HCT116 (cell line): ENCODE measurements at regions not wholly inside any gene's neighbourhood (a gene's known extent, or its start where the extent isn't known, plus 50 kb on each side); places are given as distances from the start of the nearest gene placed in this dataset.

ENCODE experiments used
- ATAC-seq: fragments of 200-7000 bp; cut with Tn5 transposase; 2 replicates; pipeline ENCODE4 v1.9.1; 2020; ENCODE audit warnings: mild to moderate bottlenecking, moderate library complexity
- BruUV-seq: library from RNA; stranded (reverse); fragments of 400-500 nt; replicated peaks from 2 replicates; lab custom pipeline; 2021; lab: Mats Ljungman, UMichigan
- CTCF ChIA-PET: fragments of 300-600 bp; sonication (Branson Sonifier 250); formaldehyde crosslinking; loops from one replicate; lab custom pipeline; 2021; ENCODE audit warnings: antibody characterized with exemption; lab: Charles Lee
- POLR2A ChIA-PET: fragments of 300-600, 350-600 bp; sonication (Branson Sonifier 250); formaldehyde crosslinking; loops from one replicate; lab custom pipeline; 2021; ENCODE audit warnings: antibody characterized with exemption; lab: Charles Lee
- RAD21 ChIA-PET, 2 experiments: fragments of 300-600 bp; sonication (Branson Sonifier 250); formaldehyde crosslinking; loops; one replicate each; lab custom pipeline; 2023; ENCODE audit warnings: low total read pairs in 2 of 2; ENCODE audit not compliant: uncharacterized antibody in 2 of 2, unreplicated experiment in 2 of 2, low non-redundant PET in 1 of 2; lab: Charles Lee
- DNase-seq: peaks from one replicate; pipeline ENCODE4 v3.0.0-alpha.2; 2010; ENCODE audit warnings: low read depth, low spot score
- H2AFZ ChIP-seq: fragments of 200-600 bp; shearing (Covaris generic), sonication (generic); 2 replicates; pipeline ENCODE4 v1.6.1; 2017; ENCODE audit warnings: low read depth, mixed run types, mixed read lengths, antibody characterized with exemption, low read length; ENCODE audit not compliant: poor library complexity, severe bottlenecking
- H3K27ac ChIP-seq: 2 replicates; pipeline ENCODE4 v1.5.1; 2012; ENCODE audit warnings: low read depth, low read length
- H3K27me3 ChIP-seq: fragments of 200-600 bp; sonication (generic); 2 replicates; pipeline ENCODE4 v1.6.1; 2016; ENCODE audit warnings: mixed run types, low read length, mixed read lengths; ENCODE audit not compliant: insufficient read depth
- H3K36me3 ChIP-seq, 2 experiments: fragments of 200-500 bp in 1 of 2; fragments of 200-600 bp in 1 of 2; sonication (Bioruptor generic) in 1 of 2; sonication (generic) in 1 of 2; 2 replicates each; pipeline versions ENCODE4 v1.5.1 to v1.6.1; 2014 to 2016; ENCODE audit warnings: low read length in 2 of 2, inconsistent platforms in 1 of 2, mixed read lengths in 1 of 2, mixed run types in 1 of 2; ENCODE audit not compliant: insufficient read depth in 2 of 2, control insufficient read depth in 1 of 2
- H3K4me1 ChIP-seq, 2 experiments: fragments of 200-600 bp in 1 of 2; sonication (generic) in 1 of 2; 2 replicates each; pipeline versions ENCODE4 v1.5.1 to v1.6.1; 2012 to 2017; ENCODE audit warnings: low read length in 2 of 2, inconsistent platforms in 1 of 2, mild to moderate bottlenecking in 1 of 2, mixed read lengths in 1 of 2, mixed run types in 1 of 2, moderate library complexity in 1 of 2; ENCODE audit not compliant: insufficient read depth in 2 of 2, control insufficient read depth in 1 of 2
- H3K4me2 ChIP-seq: fragments of 200-600 bp; sonication (generic); 2 replicates; pipeline ENCODE4 v1.6.1; 2017; ENCODE audit warnings: mixed run types, low read length, mixed read lengths
- H3K4me3 ChIP-seq, 2 experiments: fragments of 200-600 bp in 1 of 2; sonication (generic) in 1 of 2; replicated peaks in 1 of 2; 2 replicates each; pipeline ENCODE4 v1.5.1; 2011 to 2016; ENCODE audit warnings: low read length in 2 of 2, control low read depth in 1 of 2, low read depth in 1 of 2, mild to moderate bottlenecking in 1 of 2, mixed read lengths in 1 of 2, mixed run types in 1 of 2
- H3K79me2 ChIP-seq: fragments of 200-600 bp; sonication (generic); 2 replicates; pipeline ENCODE4 v1.6.1; 2017; ENCODE audit warnings: mild to moderate bottlenecking, mixed run types, low read length, moderate library complexity, mixed read lengths; ENCODE audit not compliant: insufficient read depth
- H3K9ac ChIP-seq: fragments of 200-600 bp; sonication (generic); 2 replicates; pipeline ENCODE4 v1.6.1; 2016; ENCODE audit warnings: low read length, mixed read lengths
- H3K9me2 ChIP-seq: fragments of 200-600 bp; sonication (generic), shearing (Covaris generic); 2 replicates; pipeline ENCODE4 v1.6.1; 2017; ENCODE audit warnings: mixed run types, mild to moderate bottlenecking, moderate library complexity; ENCODE audit not compliant: insufficient read depth
- H3K9me3 ChIP-seq, 2 experiments: fragments of 200-500 bp in 1 of 2; fragments of 200-600 bp in 1 of 2; sonication (Bioruptor generic) in 1 of 2; sonication (generic) in 1 of 2; 2 replicates each; pipeline ENCODE4 v1.6.1; 2014 to 2017; ENCODE audit warnings: low read length in 2 of 2, mixed read lengths in 2 of 2, inconsistent platforms in 1 of 2, low read depth in 1 of 2, mild to moderate bottlenecking in 1 of 2, mixed run types in 1 of 2, moderate library complexity in 1 of 2; ENCODE audit not compliant: control insufficient read depth in 1 of 2, insufficient read depth in 1 of 2
- H4K20me1 ChIP-seq: fragments of 200-600 bp; sonication (generic), shearing (Covaris generic); 2 replicates; pipeline ENCODE4 v1.6.1; 2017; ENCODE audit warnings: mixed run types, mild to moderate bottlenecking, moderate library complexity; ENCODE audit not compliant: insufficient read depth
- EGR1 ChIP-seq: IDR thresholded peaks from 2 replicates; pipeline ENCODE4 v1.6.1; 2012; ENCODE audit warnings: low read depth
- ELF1 ChIP-seq: IDR thresholded peaks from 2 replicates; pipeline ENCODE4 v1.6.1; 2012; ENCODE audit warnings: low read depth, borderline replicate concordance
- EZH2phosphoT487 ChIP-seq: fragments of 200-600 bp; IDR thresholded peaks from 2 replicates; pipeline ENCODE4 v1.6.1; 2018; ENCODE audit warnings: antibody characterized with exemption, borderline replicate concordance
- POLR2AphosphoS5 ChIP-seq: IDR thresholded peaks from 2 replicates; pipeline ENCODE4 v1.6.1; 2011; ENCODE audit warnings: mild to moderate bottlenecking, low read depth, low read length, moderate library complexity
- RAD21 ChIP-seq: IDR thresholded peaks from 2 replicates; pipeline ENCODE4 v1.6.1; 2012; ENCODE audit warnings: low read depth, mild to moderate bottlenecking
- SP1 ChIP-seq: IDR thresholded peaks from 2 replicates; pipeline ENCODE4 v1.6.1; 2012; ENCODE audit warnings: low read depth
- ZNF274 ChIP-seq: fragments of 200-500 bp; sonication (Bioruptor generic); IDR thresholded peaks from 2 replicates; pipeline ENCODE4 v1.6.1; 2014; ENCODE audit warnings: mild to moderate bottlenecking, low read depth, low read length, inconsistent platforms
- intact Hi-C: fragments of 100-400 bp; cut with micrococcal nuclease; formaldehyde crosslinking; loops from 2 replicates; pipeline ENCODE4 v1.10.0; 2022
- TF ChIP-seq, protein P1 (sequence below), 3 experiments: fragments of 200-600 bp in 1 of 3; sonication (generic) in 1 of 3; IDR thresholded peaks in 2 of 3; conservative IDR thresholded peaks in 1 of 3; 2 replicates each; pipeline ENCODE4 v1.5.1; 2012 to 2017; ENCODE audit warnings: low read depth in 2 of 3, low read length in 2 of 3, antibody characterized with exemption in 1 of 3, borderline replicate concordance in 1 of 3, control low read depth in 1 of 3, mild to moderate bottlenecking in 1 of 3, mixed read lengths in 1 of 3, mixed run types in 1 of 3, moderate library complexity in 1 of 3; ENCODE audit not compliant: insufficient read depth in 1 of 3
- TF ChIP-seq, protein P2 (sequence below): IDR thresholded peaks from 2 replicates; pipeline ENCODE4 v1.6.1; 2012
- TF ChIP-seq, protein P3 (sequence below): IDR thresholded peaks from 2 replicates; pipeline ENCODE4 v1.6.1; 2012; ENCODE audit warnings: low read depth

DNA sequence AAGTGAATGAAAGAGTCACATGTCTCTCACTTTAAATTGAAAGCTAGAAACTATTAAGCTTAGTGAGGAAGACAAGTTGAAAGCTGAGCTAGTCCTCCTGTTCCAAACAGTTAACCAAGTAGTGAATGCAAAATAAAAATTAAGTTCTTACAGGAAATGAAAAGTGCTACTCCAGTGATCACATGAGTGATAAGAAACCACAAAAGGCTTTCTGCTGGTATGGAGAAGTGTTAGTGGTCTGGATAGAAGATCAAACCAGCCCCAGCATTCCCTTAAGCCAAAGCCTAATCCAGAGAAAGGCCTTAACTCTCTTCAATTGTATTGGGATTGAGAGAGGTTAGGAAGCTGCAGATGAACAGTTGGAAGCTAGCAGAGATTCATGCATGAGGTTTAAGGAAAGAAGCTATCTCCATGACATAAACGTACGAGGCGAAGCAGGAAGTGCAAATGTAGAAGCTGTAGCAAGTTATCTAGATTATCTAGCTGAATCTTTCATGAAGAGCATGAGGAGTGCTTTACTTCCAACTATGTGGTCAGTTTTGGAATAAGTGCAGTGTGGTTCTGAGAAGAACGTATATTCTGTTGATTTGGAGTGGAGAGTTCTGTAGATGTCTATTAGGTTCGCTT is 261.6 kb downstream of the MDFIC start:
- H2AFZ ChIP-seq: no peak overlapping the region
- ChIA-PET POLR2A (no interaction called here), RAD21 (no interaction called here), CTCF (no interaction called here)
- H3K9me2 ChIP-seq: no peaks in the 10 kb centered on the region
- no peak for DNase-seq
- no peaks in the 10 kb centered on the region for H3K36me3 ChIP-seq
- no peaks in the 10 kb centered on the region for H4K20me1 ChIP-seq
- H3K4me1 ChIP-seq: no peaks in the 10 kb centered on the region
- no peak overlapping the region for H3K27ac ChIP-seq
- intact Hi-C loops: no loop called here
- H3K9ac ChIP-seq: no peak overlapping the region
- no peaks in the 10 kb centered on the region for H3K79me2 ChIP-seq
- H3K4me3 ChIP-seq: no peak overlapping the region
- BruUV-seq: no TSS peak
- H3K27me3 ChIP-seq: no peaks in the 10 kb centered on the region
- H3K4me2 ChIP-seq: no peak overlapping the region
- ATAC-seq: no peak
- TF ChIP-seq SP1 (no peak), EGR1 (no peak), RAD21 (no peak)
- TF ChIP-seq, protein P1, sequence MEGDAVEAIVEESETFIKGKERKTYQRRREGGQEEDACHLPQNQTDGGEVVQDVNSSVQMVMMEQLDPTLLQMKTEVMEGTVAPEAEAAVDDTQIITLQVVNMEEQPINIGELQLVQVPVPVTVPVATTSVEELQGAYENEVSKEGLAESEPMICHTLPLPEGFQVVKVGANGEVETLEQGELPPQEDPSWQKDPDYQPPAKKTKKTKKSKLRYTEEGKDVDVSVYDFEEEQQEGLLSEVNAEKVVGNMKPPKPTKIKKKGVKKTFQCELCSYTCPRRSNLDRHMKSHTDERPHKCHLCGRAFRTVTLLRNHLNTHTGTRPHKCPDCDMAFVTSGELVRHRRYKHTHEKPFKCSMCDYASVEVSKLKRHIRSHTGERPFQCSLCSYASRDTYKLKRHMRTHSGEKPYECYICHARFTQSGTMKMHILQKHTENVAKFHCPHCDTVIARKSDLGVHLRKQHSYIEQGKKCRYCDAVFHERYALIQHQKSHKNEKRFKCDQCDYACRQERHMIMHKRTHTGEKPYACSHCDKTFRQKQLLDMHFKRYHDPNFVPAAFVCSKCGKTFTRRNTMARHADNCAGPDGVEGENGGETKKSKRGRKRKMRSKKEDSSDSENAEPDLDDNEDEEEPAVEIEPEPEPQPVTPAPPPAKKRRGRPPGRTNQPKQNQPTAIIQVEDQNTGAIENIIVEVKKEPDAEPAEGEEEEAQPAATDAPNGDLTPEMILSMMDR (IDR thresholded peaks at IDR 0.05 in 2 of 3, conservative IDR thresholded peaks at IDR 0.05 in 1 of 3; ENCODE audit: borderline replicate concordance in 1 of 3, insufficient read depth in 1 of 3, low read depth in 2 of 3, low read length in 2 of 3): no peak
- TF ChIP-seq, protein P2, sequence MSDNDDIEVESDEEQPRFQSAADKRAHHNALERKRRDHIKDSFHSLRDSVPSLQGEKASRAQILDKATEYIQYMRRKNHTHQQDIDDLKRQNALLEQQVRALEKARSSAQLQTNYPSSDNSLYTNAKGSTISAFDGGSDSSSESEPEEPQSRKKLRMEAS: no peak
- no peaks in the 10 kb centered on the region for H3K9me3 ChIP-seq

DNA sequence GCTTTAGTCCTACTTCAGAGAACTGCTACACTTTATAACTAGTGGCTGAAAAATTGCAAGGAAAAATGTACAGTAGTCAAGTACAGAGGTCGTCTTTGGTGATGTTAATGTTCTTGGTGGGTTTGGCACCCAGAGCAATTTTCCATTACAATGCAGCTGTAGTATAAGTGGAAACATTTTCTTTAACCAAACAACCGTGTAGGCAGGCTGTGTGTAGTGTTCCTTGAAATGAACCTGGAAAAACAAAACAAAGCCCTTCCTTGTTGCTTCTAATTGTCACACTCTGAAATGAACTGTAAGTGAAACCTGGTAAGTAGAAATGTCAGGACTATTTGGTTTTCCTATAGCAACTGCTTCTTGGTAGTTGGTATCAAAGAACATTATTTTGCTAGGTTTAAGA is 256.9 kb downstream of the MDFIC start:
- intact Hi-C loops: no loop called here
- POLR2A ChIA-PET: no interaction called here
- Histone ChIP-seq H3K79me2 (no peaks in the 10 kb centered on the region), H3K27ac (no peak overlapping the region), H4K20me1 (no peaks in the 10 kb centered on the region), H3K9me3 (no peaks in the 10 kb centered on the region), H3K9ac (no peak overlapping the region), H3K4me1 (no peaks in the 10 kb centered on the region), H2AFZ (no peak overlapping the region)
- no peak for DNase-seq
- RAD21 ChIA-PET: no interaction called here
- BruUV-seq: no TSS peak
- no peak for ATAC-seq
- TF ChIP-seq SP1: no peak
- no peak for TF ChIP-seq RAD21
- no peak for TF ChIP-seq EZH2phosphoT487
- no peak for TF ChIP-seq ELF1
- no peak for TF ChIP-seq POLR2AphosphoS5
- TF ChIP-seq, protein P3, sequence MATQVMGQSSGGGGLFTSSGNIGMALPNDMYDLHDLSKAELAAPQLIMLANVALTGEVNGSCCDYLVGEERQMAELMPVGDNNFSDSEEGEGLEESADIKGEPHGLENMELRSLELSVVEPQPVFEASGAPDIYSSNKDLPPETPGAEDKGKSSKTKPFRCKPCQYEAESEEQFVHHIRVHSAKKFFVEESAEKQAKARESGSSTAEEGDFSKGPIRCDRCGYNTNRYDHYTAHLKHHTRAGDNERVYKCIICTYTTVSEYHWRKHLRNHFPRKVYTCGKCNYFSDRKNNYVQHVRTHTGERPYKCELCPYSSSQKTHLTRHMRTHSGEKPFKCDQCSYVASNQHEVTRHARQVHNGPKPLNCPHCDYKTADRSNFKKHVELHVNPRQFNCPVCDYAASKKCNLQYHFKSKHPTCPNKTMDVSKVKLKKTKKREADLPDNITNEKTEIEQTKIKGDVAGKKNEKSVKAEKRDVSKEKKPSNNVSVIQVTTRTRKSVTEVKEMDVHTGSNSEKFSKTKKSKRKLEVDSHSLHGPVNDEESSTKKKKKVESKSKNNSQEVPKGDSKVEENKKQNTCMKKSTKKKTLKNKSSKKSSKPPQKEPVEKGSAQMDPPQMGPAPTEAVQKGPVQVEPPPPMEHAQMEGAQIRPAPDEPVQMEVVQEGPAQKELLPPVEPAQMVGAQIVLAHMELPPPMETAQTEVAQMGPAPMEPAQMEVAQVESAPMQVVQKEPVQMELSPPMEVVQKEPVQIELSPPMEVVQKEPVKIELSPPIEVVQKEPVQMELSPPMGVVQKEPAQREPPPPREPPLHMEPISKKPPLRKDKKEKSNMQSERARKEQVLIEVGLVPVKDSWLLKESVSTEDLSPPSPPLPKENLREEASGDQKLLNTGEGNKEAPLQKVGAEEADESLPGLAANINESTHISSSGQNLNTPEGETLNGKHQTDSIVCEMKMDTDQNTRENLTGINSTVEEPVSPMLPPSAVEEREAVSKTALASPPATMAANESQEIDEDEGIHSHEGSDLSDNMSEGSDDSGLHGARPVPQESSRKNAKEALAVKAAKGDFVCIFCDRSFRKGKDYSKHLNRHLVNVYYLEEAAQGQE: no peak
- no peak for TF ChIP-seq ZNF274
- TF ChIP-seq, all 23 proteins: peak for 0
- H3K9me2 ChIP-seq: no peaks in the 10 kb centered on the region
- no peaks in the 10 kb centered on the region for H3K36me3 ChIP-seq
- H3K4me2 ChIP-seq: no peak overlapping the region
- H3K27me3 ChIP-seq: no peaks in the 10 kb centered on the region
- no peak overlapping the region for H3K4me3 ChIP-seq
- CTCF ChIA-PET: no interaction called here
